Uterus (tissue), 2 donors: ENCODE measurements at regions not wholly inside any gene's neighbourhood (a gene's known extent, or its start where the extent isn't known, plus 50 kb on each side); places are given as distances from the start of the nearest gene placed in this dataset.

Source experiments
- CTCF ChIP-seq, 4 experiments: fragments of 200-600 bp in 2 of 4; fragments of 450-650 bp in 2 of 4; sonication (generic) in 2 of 4; IDR thresholded peaks; one replicate each; pipeline ENCODE4 v1.5.1; 2016 to 2019; ENCODE audit warnings: antibody characterized with exemption in 4 of 4, mild to moderate bottlenecking in 2 of 4, moderate library complexity in 1 of 4
- POLR2A ChIP-seq, 2 donors: fragments of 450-650 bp; IDR thresholded peaks; one replicate each; pipeline ENCODE4 v1.6.1; 2016; ENCODE audit warnings: antibody characterized with exemption in 2 of 2, mild to moderate bottlenecking in 1 of 2, moderate library complexity in 1 of 2

GRCh38 chr6:67952121-67952520 lies 683.0 kb upstream of the ADGRB3 start:
- TF ChIP-seq CTCF (IDR thresholded peaks at IDR 0.05): no peak
- TF ChIP-seq POLR2A (IDR thresholded peaks at IDR 0.05): no peak
